ENCODE measurements at regions not wholly inside any gene's neighbourhood (a gene's known extent, or its start where the extent isn't known, plus 50 kb on each side); places are given as distances from the start of the nearest gene placed in this dataset.

DNA sequence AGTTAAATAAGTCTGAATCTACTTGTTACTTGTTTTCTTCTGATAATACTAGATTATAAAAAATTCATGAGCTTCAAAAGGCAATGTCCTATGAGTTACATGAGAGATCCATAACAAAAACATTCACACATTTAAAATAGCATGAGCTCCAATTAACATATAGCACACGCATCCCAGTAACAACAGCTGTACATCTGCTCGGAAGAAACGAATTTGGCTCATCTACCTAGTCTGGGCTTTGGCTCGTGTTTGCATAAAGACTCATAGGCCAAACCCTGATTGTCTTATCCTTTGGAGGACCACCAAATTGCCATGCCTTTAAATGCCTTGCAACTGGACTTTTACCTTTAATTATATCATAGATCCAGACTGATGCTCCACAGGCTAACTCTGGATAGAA lies 259.7 kb upstream of the CHD6 start:
- FAIRE-seq = no peak
- TF ChIP-seq RBBP5 (IDR thresholded peaks at IDR 0.05; ENCODE audit: borderline replicate concordance, low read depth, low read length) = no peak
- no peak for TF ChIP-seq SP1 (IDR thresholded peaks at IDR 0.05; ENCODE audit: low read depth, low read length)
- TF ChIP-seq HDAC6 (IDR thresholded peaks at IDR 0.05; ENCODE audit: low read depth, low read length) = no peak
- TF ChIP-seq TAF7 (optimal IDR thresholded peaks at IDR 0.05; ENCODE audit: borderline replicate concordance, low read depth, low read length) = no peak
- TF ChIP-seq, protein P1, sequence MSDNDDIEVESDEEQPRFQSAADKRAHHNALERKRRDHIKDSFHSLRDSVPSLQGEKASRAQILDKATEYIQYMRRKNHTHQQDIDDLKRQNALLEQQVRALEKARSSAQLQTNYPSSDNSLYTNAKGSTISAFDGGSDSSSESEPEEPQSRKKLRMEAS (IDR thresholded peaks at IDR 0.05) = no peak
- no peak for TF ChIP-seq SRF (IDR thresholded peaks at IDR 0.05; ENCODE audit: low read depth, low read length)
- no peak for TF ChIP-seq SP4 (IDR thresholded peaks at IDR 0.05; ENCODE audit: low read length)
- no peak for TF ChIP-seq TBP (IDR thresholded peaks at IDR 0.05; ENCODE audit: low read depth, low read length)
- TF ChIP-seq ZNF274 (IDR thresholded peaks at IDR 0.05; ENCODE audit: borderline replicate concordance, extremely low read depth, low read length) = no peak
- TF ChIP-seq SIRT6 (IDR thresholded peaks at IDR 0.05; ENCODE audit: low read length) = no peak
- no peak for TF ChIP-seq HDAC2 (IDR thresholded peaks at IDR 0.05; ENCODE audit: borderline replicate concordance in 1 of 2, low read depth in 2 of 2, low read length in 2 of 2)
- no peak for TF ChIP-seq EGR1 (IDR thresholded peaks at IDR 0.05; ENCODE audit: borderline replicate concordance, low read depth, low read length)
- TF ChIP-seq, protein P2, sequence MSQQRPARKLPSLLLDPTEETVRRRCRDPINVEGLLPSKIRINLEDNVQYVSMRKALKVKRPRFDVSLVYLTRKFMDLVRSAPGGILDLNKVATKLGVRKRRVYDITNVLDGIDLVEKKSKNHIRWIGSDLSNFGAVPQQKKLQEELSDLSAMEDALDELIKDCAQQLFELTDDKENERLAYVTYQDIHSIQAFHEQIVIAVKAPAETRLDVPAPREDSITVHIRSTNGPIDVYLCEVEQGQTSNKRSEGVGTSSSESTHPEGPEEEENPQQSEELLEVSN (IDR thresholded peaks at IDR 0.05) = no peak
- TF ChIP-seq KDM5A (IDR thresholded peaks at IDR 0.05; ENCODE audit: low read length) = no peak

More for the DNA sequence above, 259.7 kb upstream of the CHD6 start:
- Histone ChIP-seq H4K5ac (ENCODE audit: insufficient read length, low read depth, low read length) (no peak overlapping the region), H2AK5ac (ENCODE audit: low read depth, low read length) (no peak overlapping the region), H4K91ac (replicated peaks; ENCODE audit: insufficient read length, low read length) (no peak overlapping the region), H4K8ac (ENCODE audit: extremely low read depth, insufficient read depth, low read length) (no peak overlapping the region), H3K36me3 (ENCODE audit: control insufficient read depth in 2 of 4, insufficient read depth in 4 of 4, low read length in 3 of 4) (no peaks in the 10 kb centered on the region), H3K23ac (ENCODE audit: insufficient read length) (no peak overlapping the region), H2BK20ac (ENCODE audit: low read length) (no peak overlapping the region), H3K4me3 (ENCODE audit: extremely low read depth in 1 of 4, insufficient read depth in 2 of 4, low read depth in 3 of 4, low read length in 4 of 4) (no peak overlapping the region), H3K14ac (ENCODE audit: insufficient read length) (no peak overlapping the region), H3K4me1 (replicated peaks in 1 of 4; ENCODE audit: control insufficient read depth in 3 of 4, insufficient read depth in 4 of 4, low read length in 3 of 4) (no peaks in the 10 kb centered on the region), H2BK120ac (replicated peaks; ENCODE audit: low read depth, low read length) (no peak overlapping the region), H3K18ac (ENCODE audit: extremely low read depth, low read length) (no peak overlapping the region), H4K20me1 (replicated peaks in 1 of 2; ENCODE audit: control insufficient read depth in 1 of 2, insufficient read depth in 2 of 2, low read length in 2 of 2) (no peaks in the 10 kb centered on the region), H2BK15ac (ENCODE audit: low read length) (no peak overlapping the region), H3K79me1 (ENCODE audit: low read depth, low read length) (no peaks in the 10 kb centered on the region), H2AFZ (ENCODE audit: low read length) (no peak overlapping the region), H3K56ac (replicated peaks; ENCODE audit: insufficient read length, low read depth, low read length) (no peak overlapping the region), H3K23me2 (ENCODE audit: low read depth, low read length) (peaks cover 2% of the 10 kb centered on the region; the same call in 1 of the 2 replicates), H3K9me3 (ENCODE audit: insufficient read depth in 2 of 2, low read depth in 1 of 2, low read length in 1 of 2) (no peaks in the 10 kb centered on the region), H3K79me2 (ENCODE audit: control insufficient read depth in 1 of 2, insufficient read depth in 2 of 2, low read length in 2 of 2) (no peaks in the 10 kb centered on the region), H2BK12ac (ENCODE audit: low read depth, low read length) (no peak overlapping the region), H2BK5ac (ENCODE audit: low read depth, low read length) (no peak overlapping the region), H3K9ac (replicated peaks in 1 of 4; ENCODE audit: extremely low read depth in 1 of 4, low read depth in 3 of 4, low read length in 3 of 4) (no peak overlapping the region), H3K4ac (replicated peaks; ENCODE audit: insufficient read length, low read depth, low read length) (no peak overlapping the region), H3K27me3 (replicated peaks in 1 of 4; ENCODE audit: control insufficient read depth in 3 of 4, extremely low read depth in 1 of 4, insufficient read depth in 3 of 4, low read length in 3 of 4) (no peaks in the 10 kb centered on the region), H3K4me2 (ENCODE audit: insufficient read depth in 1 of 2, low read depth in 2 of 2, low read length in 2 of 2) (no peak overlapping the region), H3K27ac (ENCODE audit: low read depth, low read length) (no peak overlapping the region)
- CTCF ChIA-PET (ENCODE audit: partially characterized antibody) = interaction anchor here (0.8 to 1.5 kb wide), 2 partner anchors 78 to 139 kb away, joined by 3 to 5 read pairs; no protein-coding TSS in a partner anchor
- no peak for DNase-seq (ENCODE audit: low read depth in 1 of 2, low spot score in 2 of 2)
- 91% methylated on average over 4 of the region's 4 CpGs; no CpG with 5 or more reads in 1 of the 2 experiments for WGBS, 2 experiments (ENCODE audit: extremely low coverage in 1 of 2, insufficient coverage in 1 of 2, insufficient read length in 1 of 2, insufficient replicate concordance in 2 of 2, low coverage in 1 of 2, low lambda C conversion rate in 2 of 2, missing lambda C conversion rate in 1 of 2)
- POLR2A ChIA-PET (ENCODE audit: partially characterized antibody) = no interaction called here

All from H1 (cell line).